Esophagus squamous epithelium (tissue), 4 donors: ENCODE measurements at regions not wholly inside any gene's neighbourhood (a gene's known extent, or its start where the extent isn't known, plus 50 kb on each side); places are given as distances from the start of the nearest gene placed in this dataset.

Source experiments
- POLR2A ChIP-seq, 4 donors: fragments of 450-650 bp; IDR thresholded peaks; one replicate each; pipeline ENCODE4 v1.6.1; 2017; ENCODE audit warnings: antibody characterized with exemption in 4 of 4, mild to moderate bottlenecking in 4 of 4, moderate library complexity in 3 of 4
- TF ChIP-seq, protein P1 (sequence below), 6 experiments: fragments of 450-650 bp in 4 of 6; fragments of 200-600 bp in 2 of 6; sonication (generic) in 2 of 6; IDR thresholded peaks; one replicate each; pipeline ENCODE4 v1.5.1; 2016 to 2019; ENCODE audit warnings: antibody characterized with exemption in 6 of 6, mild to moderate bottlenecking in 4 of 6, moderate library complexity in 4 of 6

DNA sequence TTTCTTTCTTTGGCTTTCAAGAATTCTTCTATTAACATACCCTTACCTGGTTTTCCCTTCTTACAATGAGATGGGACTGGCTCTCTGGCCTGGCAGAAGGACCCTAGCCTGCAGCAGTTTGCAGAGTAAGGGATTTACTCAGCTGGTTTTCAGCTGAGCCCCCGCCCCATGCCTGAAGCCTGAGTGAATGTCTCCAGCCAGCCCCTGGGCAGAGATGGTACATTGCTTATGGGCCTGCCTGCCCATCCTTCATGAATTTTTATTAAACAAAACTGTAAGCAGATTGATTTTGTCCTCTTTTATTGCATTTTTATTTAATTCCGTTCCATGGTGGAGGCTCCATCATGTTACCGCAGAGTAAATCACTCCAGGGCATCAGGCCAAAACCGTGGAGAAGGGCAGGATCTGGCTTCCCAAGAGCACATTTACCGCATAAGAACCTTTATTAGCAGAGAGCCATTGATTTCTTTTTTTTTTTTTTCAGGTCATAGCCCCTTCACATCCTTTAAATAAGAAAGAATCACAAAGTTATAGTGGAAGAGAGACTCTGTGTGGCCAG lies 316.2 kb downstream of the DHX35 start:
- no peak for TF ChIP-seq POLR2A (IDR thresholded peaks at IDR 0.05)
- TF ChIP-seq, protein P1, sequence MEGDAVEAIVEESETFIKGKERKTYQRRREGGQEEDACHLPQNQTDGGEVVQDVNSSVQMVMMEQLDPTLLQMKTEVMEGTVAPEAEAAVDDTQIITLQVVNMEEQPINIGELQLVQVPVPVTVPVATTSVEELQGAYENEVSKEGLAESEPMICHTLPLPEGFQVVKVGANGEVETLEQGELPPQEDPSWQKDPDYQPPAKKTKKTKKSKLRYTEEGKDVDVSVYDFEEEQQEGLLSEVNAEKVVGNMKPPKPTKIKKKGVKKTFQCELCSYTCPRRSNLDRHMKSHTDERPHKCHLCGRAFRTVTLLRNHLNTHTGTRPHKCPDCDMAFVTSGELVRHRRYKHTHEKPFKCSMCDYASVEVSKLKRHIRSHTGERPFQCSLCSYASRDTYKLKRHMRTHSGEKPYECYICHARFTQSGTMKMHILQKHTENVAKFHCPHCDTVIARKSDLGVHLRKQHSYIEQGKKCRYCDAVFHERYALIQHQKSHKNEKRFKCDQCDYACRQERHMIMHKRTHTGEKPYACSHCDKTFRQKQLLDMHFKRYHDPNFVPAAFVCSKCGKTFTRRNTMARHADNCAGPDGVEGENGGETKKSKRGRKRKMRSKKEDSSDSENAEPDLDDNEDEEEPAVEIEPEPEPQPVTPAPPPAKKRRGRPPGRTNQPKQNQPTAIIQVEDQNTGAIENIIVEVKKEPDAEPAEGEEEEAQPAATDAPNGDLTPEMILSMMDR (IDR thresholded peaks at IDR 0.05) = no peak
